ENCODE measurements at regions not wholly inside any gene's neighbourhood (a gene's known extent, or its start where the extent isn't known, plus 50 kb on each side); places are given as distances from the start of the nearest gene placed in this dataset.

DNA sequence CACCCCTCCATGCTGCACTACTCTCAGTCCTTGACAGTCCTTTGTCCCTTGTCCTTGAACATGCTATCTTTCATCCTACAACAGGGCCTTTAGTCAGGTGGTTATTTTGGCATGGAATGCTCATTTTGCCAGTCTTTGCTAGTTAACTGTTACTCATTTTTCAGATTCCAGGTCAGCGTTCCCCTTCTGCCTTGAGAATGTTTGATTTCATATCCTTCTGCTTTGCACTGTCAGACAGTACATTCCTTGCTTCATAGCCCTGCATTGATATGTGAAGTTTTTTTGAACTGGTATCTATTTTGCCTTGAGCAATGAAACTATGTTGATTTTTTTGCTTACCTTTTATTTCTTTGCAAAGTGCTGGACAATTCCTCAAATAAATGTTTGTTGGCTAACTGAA is 638.2 kb upstream of the SEMA6A start:
- H3K27ac ChIP-seq (ENCODE audit: insufficient read depth, low read depth, low read length): no peak overlapping the region
- peaks cover 3% of the 10 kb centered on the region for H3K9me3 ChIP-seq (replicated peaks; ENCODE audit: control insufficient read depth, insufficient read depth, low read length)
- TF ChIP-seq POLR2AphosphoS5 (IDR thresholded peaks at IDR 0.05; ENCODE audit: insufficient read depth, low read depth, low read length) (no peak), POLR2A (IDR thresholded peaks at IDR 0.05; ENCODE audit: low read depth, low read length) (no peak), EZH2 (IDR thresholded peaks at IDR 0.05; ENCODE audit: borderline replicate concordance, low read depth, low read length, severe bottlenecking) (no peak), FOS (IDR thresholded peaks at IDR 0.05; ENCODE audit: borderline replicate concordance, insufficient read depth, low read length) (no peak), GATA2 (IDR thresholded peaks at IDR 0.05; ENCODE audit: insufficient read depth, insufficient read length, low read depth, low read length) (no peak), JUN (IDR thresholded peaks at IDR 0.05; ENCODE audit: borderline replicate concordance, insufficient read depth, insufficient read length, low read depth) (no peak), MYC (IDR thresholded peaks at IDR 0.05; ENCODE audit: low read depth, low read length) (no peak)
- TF ChIP-seq, protein P1, sequence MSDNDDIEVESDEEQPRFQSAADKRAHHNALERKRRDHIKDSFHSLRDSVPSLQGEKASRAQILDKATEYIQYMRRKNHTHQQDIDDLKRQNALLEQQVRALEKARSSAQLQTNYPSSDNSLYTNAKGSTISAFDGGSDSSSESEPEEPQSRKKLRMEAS (IDR thresholded peaks at IDR 0.05; ENCODE audit: insufficient read depth, insufficient read length): no peak
- TF ChIP-seq, protein P2, sequence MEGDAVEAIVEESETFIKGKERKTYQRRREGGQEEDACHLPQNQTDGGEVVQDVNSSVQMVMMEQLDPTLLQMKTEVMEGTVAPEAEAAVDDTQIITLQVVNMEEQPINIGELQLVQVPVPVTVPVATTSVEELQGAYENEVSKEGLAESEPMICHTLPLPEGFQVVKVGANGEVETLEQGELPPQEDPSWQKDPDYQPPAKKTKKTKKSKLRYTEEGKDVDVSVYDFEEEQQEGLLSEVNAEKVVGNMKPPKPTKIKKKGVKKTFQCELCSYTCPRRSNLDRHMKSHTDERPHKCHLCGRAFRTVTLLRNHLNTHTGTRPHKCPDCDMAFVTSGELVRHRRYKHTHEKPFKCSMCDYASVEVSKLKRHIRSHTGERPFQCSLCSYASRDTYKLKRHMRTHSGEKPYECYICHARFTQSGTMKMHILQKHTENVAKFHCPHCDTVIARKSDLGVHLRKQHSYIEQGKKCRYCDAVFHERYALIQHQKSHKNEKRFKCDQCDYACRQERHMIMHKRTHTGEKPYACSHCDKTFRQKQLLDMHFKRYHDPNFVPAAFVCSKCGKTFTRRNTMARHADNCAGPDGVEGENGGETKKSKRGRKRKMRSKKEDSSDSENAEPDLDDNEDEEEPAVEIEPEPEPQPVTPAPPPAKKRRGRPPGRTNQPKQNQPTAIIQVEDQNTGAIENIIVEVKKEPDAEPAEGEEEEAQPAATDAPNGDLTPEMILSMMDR (IDR thresholded peaks at IDR 0.05; ENCODE audit: extremely low read depth in 1 of 2, insufficient read depth in 1 of 2, low read depth in 1 of 2, low read length in 2 of 2): no peak
- no peaks in the 10 kb centered on the region for H3K9me1 ChIP-seq (replicated peaks; ENCODE audit: control insufficient read depth, extremely low read depth, insufficient read depth, low read length)
- H3K27me3 ChIP-seq (ENCODE audit: control insufficient read depth in 2 of 2, insufficient read depth in 2 of 2, low read length in 2 of 2): no peaks in the 10 kb centered on the region
- H3K36me3 ChIP-seq (ENCODE audit: control insufficient read depth in 2 of 2, extremely low read depth in 1 of 2, insufficient read depth in 2 of 2, low read length in 2 of 2): no peaks in the 10 kb centered on the region
- no TSS peak for BruUV-seq (replicated peaks)
- H2AFZ ChIP-seq (ENCODE audit: low read depth, low read length): no peak overlapping the region
- intact Hi-C loops (cut with micrococcal nuclease): no loop called here
- no peak overlapping the region for H3K4me2 ChIP-seq (ENCODE audit: insufficient read depth, low read length)
- H3K9ac ChIP-seq (replicated peaks; ENCODE audit: extremely low read depth, insufficient read depth, low read length): no peak overlapping the region
- no peaks in the 10 kb centered on the region for H3K4me1 ChIP-seq (ENCODE audit: control insufficient read depth, extremely low read depth, insufficient read depth, low read length)
- FAIRE-seq (no peak), DNase-seq (ENCODE audit: low read depth, low spot score) (no peak)
- ChIA-PET POLR2A (no interaction called here), CTCF (no interaction called here)
- no peaks in the 10 kb centered on the region for H3K79me2 ChIP-seq (ENCODE audit: control insufficient read depth, insufficient read depth, low read length)
- H4K20me1 ChIP-seq (replicated peaks; ENCODE audit: control insufficient read depth, extremely low read depth, insufficient read depth, low read length): no peaks in the 10 kb centered on the region
- H3K4me3 ChIP-seq (replicated peaks in 1 of 3; ENCODE audit: insufficient read depth in 1 of 3, low read depth in 1 of 3, low read length in 3 of 3): no peak overlapping the region
- dilution Hi-C loops (cut with MboI; ENCODE audit: extremely low pct_ligation_motif_present, low sequenced_read_pairs): no loop called here
